Activated CD4-positive, alpha-beta T cell treated with anti-CD3 and anti-CD28 coated beads, Interleukin-2, amount 10 ng/mL, durations not matched to agents 24 days and 14 days (primary cell): ENCODE measurements at regions not wholly inside any gene's neighbourhood (a gene's known extent, or its start where the extent isn't known, plus 50 kb on each side); places are given as distances from the start of the nearest gene placed in this dataset.
A peak's percentile ranks its signal among the peaks of the same experiment; 100 is the strongest.

Source experiments
- DNase-seq: peaks from one replicate; pipeline ENCODE4 v3.0.0; 2022
- H3K27ac Mint-ChIP-seq: one replicate; pipeline ENCODE4 v1.8.0; 2022; ENCODE audit warnings: mild to moderate bottlenecking, mixed read lengths
- H3K27me3 Mint-ChIP-seq: one replicate; pipeline ENCODE4 v1.8.0; 2022; ENCODE audit warnings: mixed read lengths
- H3K36me3 Mint-ChIP-seq: one replicate; pipeline ENCODE4 v1.8.0; 2022; ENCODE audit warnings: low read depth, mild to moderate bottlenecking, mixed read lengths
- H3K4me1 Mint-ChIP-seq: one replicate; pipeline ENCODE4 v1.8.0; 2021; ENCODE audit warnings: mixed read lengths
- H3K4me3 Mint-ChIP-seq: one replicate; pipeline ENCODE4 v1.8.0; 2022; ENCODE audit warnings: mild to moderate bottlenecking, moderate library complexity, mixed read lengths
- H3K9me3 Mint-ChIP-seq: one replicate; pipeline ENCODE4 v1.8.0; 2021; ENCODE audit warnings: mixed read lengths
- intact Hi-C: fragments of 100-400 bp; cut with micrococcal nuclease; formaldehyde crosslinking; loops from one replicate; pipeline ENCODE4 v1.15.1; 2023

DNA sequence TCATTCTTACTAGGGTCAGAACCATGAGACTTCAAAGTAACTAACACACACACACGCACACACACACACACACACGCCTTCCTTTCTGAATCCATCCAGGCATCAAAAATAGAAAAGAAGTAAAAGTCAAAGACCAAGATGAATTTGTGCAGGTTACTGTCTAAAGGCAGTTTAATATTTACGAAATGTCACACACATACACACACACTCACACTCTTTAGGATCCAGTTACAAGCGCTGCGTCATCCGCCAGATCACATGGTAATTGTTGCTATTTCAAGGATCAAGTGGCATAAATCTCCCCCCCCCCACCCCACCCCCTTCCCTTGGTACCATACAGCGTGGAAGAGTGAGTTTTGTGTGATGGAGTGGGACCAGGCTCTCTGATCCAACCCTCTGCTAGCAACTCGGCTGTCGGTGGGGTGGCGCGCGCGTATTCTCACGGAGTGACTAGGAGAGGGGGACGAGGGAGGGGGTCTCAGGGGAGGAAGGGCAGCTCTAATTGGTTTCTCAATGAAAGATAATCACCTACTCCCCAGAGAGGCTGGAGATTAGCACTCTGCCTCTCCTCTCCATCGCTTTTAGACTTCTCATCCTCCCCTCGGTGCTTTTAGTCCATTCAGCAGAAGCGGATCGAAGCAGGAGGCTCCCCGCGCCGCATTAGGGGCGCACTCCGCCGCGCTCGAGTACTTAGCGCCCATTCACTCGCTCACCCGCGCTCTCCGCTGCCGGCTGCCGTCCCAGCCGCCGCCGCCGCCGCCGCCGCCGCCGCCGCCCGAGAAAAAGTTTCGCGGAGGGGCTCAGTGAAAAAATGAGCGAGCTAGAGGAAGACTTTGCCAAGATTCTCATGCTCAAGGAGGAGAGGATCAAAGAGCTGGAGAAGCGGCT lies 83.5 kb upstream of the PRKG1 start:
- intact Hi-C loops = loop anchor here (10.0 kb wide), 1 partner anchor 1376 kb away; the partner anchor contains the start of genes CHAT and SLC18A3
- Mint-ChIP-seq H3K27ac (no peak overlapping the region), H3K36me3 (no peaks in the 10 kb centered on the region), H3K4me3 (peak overlapping the region; percentile 67), H3K4me1 (peaks cover 6% of the 10 kb centered on the region), H3K9me3 (no peaks in the 10 kb centered on the region), H3K27me3 (peaks cover 42% of the 10 kb centered on the region)
- no peak for DNase-seq

DNA sequence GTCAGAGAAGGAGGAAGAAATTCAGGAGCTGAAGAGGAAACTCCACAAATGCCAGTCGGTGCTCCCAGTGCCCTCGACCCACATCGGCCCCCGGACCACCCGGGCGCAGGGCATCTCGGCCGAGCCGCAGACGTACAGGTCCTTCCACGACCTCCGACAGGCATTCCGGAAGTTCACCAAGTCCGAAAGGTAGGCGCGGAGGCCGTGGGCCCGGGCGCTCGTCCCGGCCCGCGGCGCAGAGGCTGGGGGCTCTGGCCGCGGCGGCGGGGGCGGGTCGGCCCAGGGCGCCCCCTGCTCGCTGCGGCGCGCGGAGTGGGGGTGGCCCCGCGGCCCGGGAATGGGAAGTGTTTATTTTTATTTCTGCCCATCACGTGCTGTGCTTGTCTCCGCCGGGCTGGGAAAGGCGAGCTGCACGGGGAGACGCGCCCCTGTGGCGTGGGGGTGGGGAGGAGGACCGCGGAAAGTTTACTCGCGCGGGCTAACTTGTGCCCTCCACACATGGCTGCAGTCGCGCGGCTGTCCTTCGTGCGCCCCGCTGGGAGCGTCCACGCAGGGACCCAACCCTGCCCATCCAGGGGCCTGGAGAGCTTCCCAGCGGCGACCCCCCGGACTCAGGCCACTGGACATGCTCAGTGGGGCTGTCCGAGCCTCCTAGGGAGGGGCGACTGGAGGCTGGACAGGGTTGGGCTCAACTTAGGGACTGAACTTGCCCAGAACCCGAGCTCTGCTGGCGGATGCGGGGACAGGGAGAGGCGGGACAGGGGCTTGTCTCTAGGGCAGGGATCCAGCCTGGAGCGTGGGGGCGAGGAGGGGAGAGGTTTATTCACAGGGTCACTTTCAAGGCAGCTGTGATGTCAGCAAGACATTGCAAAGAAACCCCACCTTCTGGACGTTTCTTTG lies 82.6 kb upstream of the PRKG1 start:
- H3K27me3 Mint-ChIP-seq = peaks cover 44% of the 10 kb centered on the region
- H3K4me3 Mint-ChIP-seq = peak overlapping the region; percentile 67
- no peak for DNase-seq
- intact Hi-C loops = loop anchor here (10.0 kb wide), 1 partner anchor 1377 kb away; the partner anchor contains the start of genes CHAT and SLC18A3
- no peaks in the 10 kb centered on the region for H3K9me3 Mint-ChIP-seq
- no peaks in the 10 kb centered on the region for H3K36me3 Mint-ChIP-seq
- H3K4me1 Mint-ChIP-seq = peaks cover 6% of the 10 kb centered on the region
- no peak overlapping the region for H3K27ac Mint-ChIP-seq

DNA sequence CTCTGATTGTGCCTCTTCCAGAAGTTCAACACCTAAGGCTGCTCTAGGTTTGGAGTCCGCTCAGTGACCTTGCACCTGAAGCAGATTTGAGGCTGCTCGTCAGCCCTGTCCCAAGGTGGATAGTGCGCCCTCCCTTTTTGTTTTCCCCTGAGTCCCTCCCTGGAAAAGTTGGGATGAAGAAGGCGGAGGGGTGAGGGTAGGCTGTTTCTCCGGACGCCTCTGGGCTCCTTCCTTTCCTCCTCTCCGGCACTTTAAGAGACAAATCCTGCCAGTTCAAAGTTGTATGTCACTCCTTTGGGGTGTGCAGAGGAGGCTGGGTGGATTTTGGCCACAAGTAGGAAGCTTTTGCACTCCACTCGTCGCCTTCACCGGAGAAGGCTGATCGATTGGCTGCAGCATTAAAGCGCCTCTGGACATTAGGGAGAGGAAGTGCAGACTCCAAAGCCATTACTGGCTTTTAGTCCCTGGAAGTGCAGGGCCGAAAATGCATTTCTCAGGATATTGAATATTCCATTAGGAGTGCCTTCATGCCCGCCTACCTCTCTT lies 81.9 kb upstream of the PRKG1 start:
- DNase-seq = no peak
- H3K9me3 Mint-ChIP-seq = no peaks in the 10 kb centered on the region
- peaks cover 6% of the 10 kb centered on the region for H3K4me1 Mint-ChIP-seq
- no peak overlapping the region for H3K4me3 Mint-ChIP-seq
- intact Hi-C loops = loop anchor here (10.0 kb wide), 1 partner anchor 1378 kb away; the partner anchor contains the start of genes CHAT and SLC18A3
- H3K36me3 Mint-ChIP-seq = no peaks in the 10 kb centered on the region
- H3K27me3 Mint-ChIP-seq = peaks cover 46% of the 10 kb centered on the region
- no peak overlapping the region for H3K27ac Mint-ChIP-seq

DNA sequence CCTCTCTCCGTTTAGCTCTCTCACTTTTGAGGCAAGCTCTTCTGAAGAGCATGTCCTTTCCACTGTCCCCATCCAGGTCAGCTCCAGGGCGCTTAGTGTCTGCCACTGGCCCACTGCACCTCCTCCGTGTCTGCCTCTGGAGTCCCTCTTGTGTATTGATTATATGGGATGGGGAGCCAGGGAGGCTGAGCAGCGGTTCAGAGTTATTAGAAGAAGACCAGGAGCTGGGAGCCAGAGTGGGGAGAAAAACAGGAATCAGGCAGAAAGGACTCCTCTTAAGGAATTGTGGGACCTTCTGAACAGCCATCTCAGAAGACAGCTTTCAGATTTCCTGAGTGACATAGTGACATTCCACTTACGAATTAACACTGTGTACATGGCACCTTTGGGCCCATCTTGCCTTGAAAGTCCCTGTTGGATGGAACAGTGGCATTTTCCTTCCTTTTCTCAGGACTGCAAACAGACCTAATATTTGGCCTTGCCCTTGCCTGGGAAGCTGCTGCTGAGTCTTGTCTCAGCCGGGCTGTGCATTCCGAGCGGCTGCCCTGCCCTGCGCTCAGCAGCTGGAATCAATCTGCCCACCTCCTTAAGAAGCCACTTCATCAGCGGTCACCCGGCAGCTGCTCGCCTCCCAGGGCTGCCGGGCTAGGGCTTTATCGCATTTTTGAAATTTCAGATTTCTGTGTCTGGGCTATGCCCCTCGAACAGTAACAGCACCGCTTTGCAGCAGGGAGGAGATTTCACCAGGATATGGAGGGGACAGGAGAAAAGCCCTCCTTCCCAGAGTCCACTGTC lies 81.1 kb upstream of the PRKG1 start:
- peaks cover 42% of the 10 kb centered on the region for H3K27me3 Mint-ChIP-seq
- no peak for DNase-seq
- no peaks in the 10 kb centered on the region for H3K36me3 Mint-ChIP-seq
- no peak overlapping the region for H3K4me3 Mint-ChIP-seq
- H3K9me3 Mint-ChIP-seq = no peaks in the 10 kb centered on the region
- peaks cover 6% of the 10 kb centered on the region for H3K4me1 Mint-ChIP-seq
- H3K27ac Mint-ChIP-seq = no peak overlapping the region
- intact Hi-C loops = loop anchor here (10.0 kb wide), 1 partner anchor 1378 kb away; the partner anchor contains the start of genes CHAT and SLC18A3

DNA sequence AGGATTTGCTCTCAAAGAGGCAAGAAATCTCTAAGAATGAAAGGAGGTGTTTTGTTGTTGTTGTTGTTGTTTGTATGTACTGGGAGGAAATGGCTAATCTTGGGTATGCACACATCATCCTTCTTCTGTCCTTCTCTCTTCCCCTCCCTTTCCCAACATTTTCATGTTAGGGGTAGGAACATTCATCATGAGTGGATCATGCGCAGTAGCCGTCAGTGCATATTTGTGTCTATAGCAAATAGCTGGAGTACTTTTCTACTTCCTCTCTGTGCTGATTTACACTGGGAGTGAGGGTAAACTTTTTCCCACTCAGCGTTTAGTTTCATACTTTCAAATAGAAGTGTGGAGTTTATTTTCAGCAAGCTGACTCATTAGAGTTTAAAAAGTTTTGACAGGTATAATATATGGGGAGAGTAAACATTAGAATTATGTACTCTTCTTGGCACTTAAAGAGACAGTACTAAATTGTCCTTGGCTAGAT lies 80.5 kb upstream of the PRKG1 start:
- no peak overlapping the region for H3K27ac Mint-ChIP-seq
- H3K4me3 Mint-ChIP-seq = no peak overlapping the region
- peaks cover 6% of the 10 kb centered on the region for H3K4me1 Mint-ChIP-seq
- no peak for DNase-seq
- no peaks in the 10 kb centered on the region for H3K36me3 Mint-ChIP-seq
- peaks cover 42% of the 10 kb centered on the region for H3K27me3 Mint-ChIP-seq
- intact Hi-C loops = loop anchor here (10.0 kb wide), 1 partner anchor 1379 kb away; the partner anchor contains the start of genes CHAT and SLC18A3
- H3K9me3 Mint-ChIP-seq = no peaks in the 10 kb centered on the region

DNA sequence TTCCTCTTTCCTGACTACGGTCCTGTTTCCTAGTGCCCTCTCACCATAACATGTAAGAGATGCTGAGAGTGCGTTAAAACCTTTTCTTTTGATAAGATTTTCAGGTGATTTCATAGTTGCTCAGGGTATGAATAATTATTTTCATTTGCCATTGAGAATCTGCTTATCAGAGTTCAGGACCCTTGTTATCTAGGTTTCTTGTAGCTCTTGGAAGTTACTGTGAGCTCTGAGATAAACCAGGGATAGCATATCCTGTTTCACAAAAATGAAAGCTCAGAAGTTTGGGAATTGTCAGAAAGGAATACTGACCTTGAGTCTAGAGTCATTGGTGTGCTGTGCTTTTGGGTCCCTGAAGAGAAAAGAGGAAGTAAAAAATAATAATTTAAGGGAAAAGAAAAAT lies 76.8 kb upstream of the PRKG1 start:
- H3K27me3 Mint-ChIP-seq = peaks cover 23% of the 10 kb centered on the region
- intact Hi-C loops = loop anchor here (10.0 kb wide), 1 partner anchor 1383 kb away; the partner anchor contains the start of genes CHAT and SLC18A3
- no peaks in the 10 kb centered on the region for H3K4me1 Mint-ChIP-seq
- H3K36me3 Mint-ChIP-seq = no peaks in the 10 kb centered on the region
- DNase-seq = no peak
- no peaks in the 10 kb centered on the region for H3K9me3 Mint-ChIP-seq
- no peak overlapping the region for H3K27ac Mint-ChIP-seq
- no peak overlapping the region for H3K4me3 Mint-ChIP-seq

DNA sequence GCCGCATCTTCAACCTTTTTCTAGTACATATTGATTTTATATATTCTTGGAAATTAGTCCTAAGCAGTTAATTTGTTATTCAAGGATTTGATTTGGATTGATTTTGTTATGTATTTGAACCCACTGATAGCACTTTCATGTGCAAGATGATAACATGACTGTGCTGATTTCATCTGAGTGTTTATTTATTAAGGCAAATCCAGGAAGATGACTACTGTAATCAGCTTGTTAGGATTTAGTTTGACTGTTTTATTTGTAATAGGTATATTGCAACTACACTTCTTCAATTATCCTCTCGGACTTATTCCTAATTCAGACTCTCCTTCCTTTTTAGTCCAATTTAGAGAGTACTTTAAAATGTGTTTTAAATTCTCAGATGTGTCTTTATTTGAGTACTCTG lies 75.1 kb upstream of the PRKG1 start:
- H3K9me3 Mint-ChIP-seq = no peaks in the 10 kb centered on the region
- H3K27me3 Mint-ChIP-seq = peaks cover 9% of the 10 kb centered on the region
- intact Hi-C loops = loop anchor here (10.0 kb wide), 1 partner anchor 1384 kb away; the partner anchor contains the start of genes CHAT and SLC18A3
- H3K27ac Mint-ChIP-seq = no peak overlapping the region
- DNase-seq = no peak
- H3K4me3 Mint-ChIP-seq = no peak overlapping the region
- H3K4me1 Mint-ChIP-seq = no peaks in the 10 kb centered on the region
- H3K36me3 Mint-ChIP-seq = no peaks in the 10 kb centered on the region

DNA sequence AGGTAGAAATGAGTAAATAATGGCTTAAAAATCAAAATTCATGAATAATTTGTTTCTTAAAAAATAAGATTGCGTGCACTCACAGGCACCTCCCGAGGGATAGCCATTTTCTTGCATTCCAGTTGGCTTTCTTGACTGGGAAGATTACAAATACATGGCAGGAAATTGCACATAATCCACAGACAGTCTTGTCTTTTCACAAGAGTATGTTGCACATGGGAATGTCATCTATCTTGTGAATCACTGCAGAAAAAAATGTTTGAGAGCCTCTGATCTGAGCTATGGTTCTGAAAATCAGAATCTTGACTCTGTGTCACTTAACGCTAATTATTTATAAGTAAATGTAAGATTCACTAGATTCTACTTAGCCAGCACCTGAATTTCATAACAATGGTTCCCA lies 74.1 kb upstream of the PRKG1 start:
- H3K27ac Mint-ChIP-seq = no peak overlapping the region
- no peak for DNase-seq
- no peaks in the 10 kb centered on the region for H3K4me1 Mint-ChIP-seq
- no peaks in the 10 kb centered on the region for H3K36me3 Mint-ChIP-seq
- H3K9me3 Mint-ChIP-seq = no peaks in the 10 kb centered on the region
- intact Hi-C loops = loop anchor here (5.0 to 10.0 kb wide), 2 partner anchors 965 to 1217 kb away; no protein-coding TSS in a partner anchor
- no peak overlapping the region for H3K4me3 Mint-ChIP-seq
- H3K27me3 Mint-ChIP-seq = peaks cover 9% of the 10 kb centered on the region

DNA sequence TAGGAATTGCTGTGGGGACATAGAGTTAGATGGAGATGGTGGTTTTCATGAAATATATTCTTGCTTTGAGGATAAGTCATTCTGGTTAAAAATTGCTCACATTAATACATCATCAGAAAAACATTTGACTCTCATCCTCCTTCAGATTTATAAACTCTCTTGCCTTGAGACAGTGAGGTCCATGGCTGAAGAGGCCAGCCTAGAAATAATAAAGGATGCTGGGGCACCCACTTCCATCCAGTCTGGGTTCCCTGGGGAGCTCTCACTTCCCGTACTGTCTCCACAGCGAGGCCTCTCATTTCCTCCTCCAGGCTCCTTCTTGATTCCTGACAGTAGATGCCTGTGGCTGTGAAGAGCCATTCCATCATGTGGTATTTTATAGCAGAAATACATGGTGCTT lies 73.3 kb upstream of the PRKG1 start:
- H3K4me1 Mint-ChIP-seq = no peaks in the 10 kb centered on the region
- H3K9me3 Mint-ChIP-seq = no peaks in the 10 kb centered on the region
- peaks cover 9% of the 10 kb centered on the region for H3K27me3 Mint-ChIP-seq
- intact Hi-C loops = loop anchor here (5.0 to 10.0 kb wide), 2 partner anchors 964 to 1216 kb away; no protein-coding TSS in a partner anchor
- DNase-seq = no peak
- no peak overlapping the region for H3K4me3 Mint-ChIP-seq
- H3K27ac Mint-ChIP-seq = no peak overlapping the region
- H3K36me3 Mint-ChIP-seq = no peaks in the 10 kb centered on the region

DNA sequence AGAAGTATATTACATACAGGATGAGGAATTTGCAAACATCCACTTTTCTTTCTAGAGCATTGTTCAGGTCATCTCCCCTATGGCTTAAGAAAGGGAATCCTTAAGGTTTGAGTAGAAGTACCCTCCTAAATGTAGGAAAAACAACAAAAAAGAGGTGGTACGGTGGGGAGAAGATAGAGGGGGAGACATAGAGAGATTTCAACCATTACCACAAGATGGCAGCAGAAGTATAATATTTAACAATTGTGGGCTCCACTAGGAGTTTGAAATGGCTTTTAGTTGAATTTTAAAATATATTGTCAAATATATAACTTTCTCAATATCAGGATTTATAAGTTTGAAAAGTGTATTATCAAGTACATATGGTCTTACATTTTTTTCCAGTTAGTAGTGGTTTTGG lies 72.7 kb upstream of the PRKG1 start:
- Mint-ChIP-seq H3K9me3 (no peaks in the 10 kb centered on the region), H3K4me3 (no peak overlapping the region), H3K27ac (no peak overlapping the region), H3K4me1 (no peaks in the 10 kb centered on the region), H3K36me3 (no peaks in the 10 kb centered on the region), H3K27me3 (peaks cover 8% of the 10 kb centered on the region)
- intact Hi-C loops = loop anchor here (5.0 to 10.0 kb wide), 2 partner anchors 963 to 1216 kb away; no protein-coding TSS in a partner anchor
- DNase-seq = no peak

DNA sequence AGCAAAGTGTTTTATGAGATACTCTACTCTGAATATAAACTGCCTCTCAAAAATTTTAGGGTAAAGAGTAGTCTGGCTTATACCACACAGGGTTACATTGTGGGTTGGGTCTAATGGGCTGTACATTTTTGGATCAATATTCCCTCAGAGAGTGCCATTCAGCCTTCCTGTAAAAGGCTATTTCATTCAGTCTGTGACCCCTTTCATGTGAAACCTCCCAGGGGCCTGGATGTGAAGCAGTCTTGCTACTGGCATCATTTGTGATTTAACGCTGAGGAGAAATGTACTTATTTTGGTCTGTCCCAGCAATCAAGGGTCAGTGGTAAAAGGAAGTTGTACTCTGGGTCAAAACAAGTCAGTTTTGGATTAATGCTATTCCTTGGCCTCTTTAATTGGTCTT lies 71.8 kb upstream of the PRKG1 start:
- Mint-ChIP-seq H3K9me3 (no peaks in the 10 kb centered on the region), H3K36me3 (no peaks in the 10 kb centered on the region), H3K4me3 (no peak overlapping the region), H3K4me1 (no peaks in the 10 kb centered on the region), H3K27ac (no peak overlapping the region), H3K27me3 (peaks cover 5% of the 10 kb centered on the region)
- intact Hi-C loops = loop anchor here (5.0 to 10.0 kb wide), 2 partner anchors 962 to 1215 kb away; no protein-coding TSS in a partner anchor
- no peak for DNase-seq

DNA sequence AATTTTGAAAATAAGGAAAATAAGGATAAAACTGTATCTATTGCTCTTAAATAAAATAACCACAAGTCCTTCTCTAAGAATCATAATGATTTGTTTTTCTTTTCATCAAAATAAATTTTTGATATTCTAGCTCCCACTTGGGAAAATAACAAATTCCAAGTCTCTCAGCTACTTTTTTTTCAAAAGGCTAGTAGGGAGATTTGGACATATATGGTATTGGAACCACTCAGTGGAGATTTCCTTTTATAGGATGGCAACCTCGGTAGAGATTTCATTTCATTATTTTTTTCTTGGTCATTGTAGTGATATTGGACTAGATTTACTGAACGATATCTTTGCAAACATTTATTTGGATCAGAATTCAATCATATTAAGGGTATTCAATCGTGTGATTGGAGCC lies 69.5 kb upstream of the PRKG1 start:
- intact Hi-C loops = loop anchor here (5.0 to 10.0 kb wide), 2 partner anchors 960 to 1213 kb away; no protein-coding TSS in a partner anchor
- H3K4me1 Mint-ChIP-seq = no peaks in the 10 kb centered on the region
- peaks cover 5% of the 10 kb centered on the region for H3K27me3 Mint-ChIP-seq
- no peak for DNase-seq
- H3K36me3 Mint-ChIP-seq = no peaks in the 10 kb centered on the region
- no peak overlapping the region for H3K27ac Mint-ChIP-seq
- H3K9me3 Mint-ChIP-seq = no peaks in the 10 kb centered on the region
- H3K4me3 Mint-ChIP-seq = no peak overlapping the region
